Epithelial cell of proximal tubule (primary cell): ENCODE measurements at regions not wholly inside any gene's neighbourhood (a gene's known extent, or its start where the extent isn't known, plus 50 kb on each side); places are given as distances from the start of the nearest gene placed in this dataset.
"Not testable (repeated sequence)": the region's sequence is repeated elsewhere in the genome, so short reads cannot be mapped to it uniquely, and the experiment has no call there.

Experiments used
- DNase-seq: peaks from one replicate; pipeline ENCODE4 v3.0.0-alpha.2; 2011; ENCODE audit warnings: low read depth
- H3K4me3 ChIP-seq: 2 replicates; pipeline ENCODE4 v1.5.1; 2011; ENCODE audit warnings: low read depth, mild to moderate bottlenecking, low read length
- CTCF ChIP-seq: conservative IDR thresholded peaks from 2 replicates; pipeline ENCODE4 v1.5.1; 2012; ENCODE audit warnings: low read depth, mild to moderate bottlenecking, low read length

DNA sequence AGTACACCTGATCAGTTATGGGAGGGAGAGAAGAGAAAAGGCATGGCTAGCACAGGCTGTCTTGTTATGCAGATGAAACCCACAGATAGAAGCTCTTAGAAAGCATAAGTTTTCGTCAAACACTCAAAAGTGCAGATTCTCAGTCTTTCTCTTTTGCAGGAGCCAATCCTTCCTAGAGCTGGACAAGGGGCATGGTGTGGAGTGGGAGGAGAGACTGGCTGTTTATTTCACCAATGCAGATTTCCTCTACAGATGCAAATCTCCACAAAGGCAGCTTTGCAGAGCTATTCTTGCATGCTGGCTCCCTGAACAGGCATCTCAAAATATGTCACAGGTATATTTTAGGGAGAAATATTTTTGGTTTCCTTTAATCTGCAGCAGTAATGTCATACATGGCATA is 1400.7 kb downstream of the CDH8 start:
- no peak for TF ChIP-seq CTCF
- no peak overlapping the region for H3K4me3 ChIP-seq
- DNase-seq, result no peak

- no peak for DNase-seq
- no peak for TF ChIP-seq CTCF
- no peak overlapping the region for H3K4me3 ChIP-seq
These were observed 1424.4 kb downstream of the CDH8 start for GRCh38 chr16:60611844-60612243.

DNA sequence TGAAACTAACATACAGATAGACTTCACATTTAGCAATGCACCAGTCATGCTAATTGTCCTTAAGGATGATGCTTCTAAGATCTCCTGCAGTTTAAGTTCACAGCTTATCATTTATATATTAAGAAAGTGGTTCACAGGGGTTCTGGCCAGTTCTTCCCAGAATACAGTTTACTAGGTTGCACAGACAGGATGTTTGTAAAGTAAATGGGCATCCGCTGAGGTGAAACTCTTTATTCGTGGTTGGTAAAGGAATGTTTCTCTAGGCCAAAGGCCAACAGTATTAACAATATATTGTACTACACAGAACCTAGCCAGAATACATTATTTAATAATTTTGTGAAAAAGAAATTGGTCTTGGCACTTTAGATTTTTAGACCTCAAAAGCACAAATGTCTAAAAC is 1427.3 kb downstream of the CDH8 start:
- H3K4me3 ChIP-seq, result no peak overlapping the region
- TF ChIP-seq CTCF, result no peak
- DNase-seq, result no peak

GRCh38 chr16:60605652-60606051 is 1430.6 kb downstream of the CDH8 start:
- H3K4me3 ChIP-seq, DNase-seq: not testable (repeated sequence)

DNA sequence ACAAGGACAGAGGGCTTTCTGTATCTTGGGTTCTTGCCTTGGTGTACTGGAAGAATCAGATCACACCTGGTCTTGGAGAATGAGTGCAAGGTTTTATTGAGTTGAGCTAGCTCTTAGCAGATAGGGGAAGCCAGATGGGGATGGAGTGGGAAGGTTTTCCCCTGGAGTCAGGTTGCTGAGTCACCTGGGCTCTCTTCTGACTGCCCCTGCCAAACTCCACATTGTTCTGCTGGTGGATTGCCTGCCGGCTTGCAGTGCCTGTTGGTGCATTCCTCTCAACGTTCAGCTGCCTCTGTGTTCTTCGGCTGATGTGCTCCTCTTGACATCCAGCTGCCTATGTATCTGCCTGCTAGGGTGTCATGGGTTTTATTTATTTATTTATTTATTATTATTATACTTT is 1431.1 kb downstream of the CDH8 start:
- no peak overlapping the region for H3K4me3 ChIP-seq
- DNase-seq, result no peak
- no peak for TF ChIP-seq CTCF

- no peak for DNase-seq
- no peak for TF ChIP-seq CTCF
- no peak overlapping the region for H3K4me3 ChIP-seq
These were observed 1449.7 kb downstream of the CDH8 start for GRCh38 chr16:60586493-60586892.

DNA sequence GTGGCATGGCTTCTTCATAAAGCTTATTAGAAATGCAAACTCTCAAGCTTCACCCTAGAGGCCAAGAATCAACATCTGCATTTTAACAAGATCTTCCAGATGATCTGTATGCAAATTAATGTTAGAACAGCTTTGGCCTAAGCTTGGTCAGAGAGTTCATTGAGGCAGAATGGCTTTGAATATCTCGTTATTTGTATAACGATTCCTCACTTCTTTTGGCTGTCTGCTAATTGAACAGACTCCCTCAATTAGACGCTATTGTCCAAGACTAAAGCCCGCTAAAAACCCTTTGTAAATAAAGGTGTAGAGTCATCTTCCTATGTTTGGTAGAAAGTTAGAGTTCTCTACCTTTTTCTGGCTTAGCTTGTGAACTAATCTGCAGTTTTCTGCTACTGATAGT is 1453.7 kb downstream of the CDH8 start:
- no peak overlapping the region for H3K4me3 ChIP-seq
- DNase-seq, result no peak
- TF ChIP-seq CTCF, result no peak

DNA sequence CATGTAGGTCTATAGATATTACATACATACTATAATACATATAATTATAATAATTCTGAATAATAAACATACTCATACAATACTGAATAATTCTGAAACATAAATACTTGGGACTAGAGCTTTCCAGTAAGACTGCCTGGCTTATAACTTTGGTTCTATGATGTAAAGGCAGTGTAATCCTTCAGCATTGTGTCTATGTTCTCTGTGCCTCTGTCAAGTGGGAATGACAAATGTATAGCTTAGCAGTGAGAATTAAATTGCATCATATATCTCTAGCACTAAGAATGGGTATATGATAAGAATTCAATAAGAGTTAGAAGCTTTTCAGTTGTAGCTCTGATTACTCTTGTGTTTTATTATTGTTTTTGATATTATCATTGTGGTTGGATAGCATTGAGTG is 1469.3 kb downstream of the CDH8 start:
- TF ChIP-seq CTCF, result no peak
- DNase-seq, result no peak
- no peak overlapping the region for H3K4me3 ChIP-seq
